Stimulated activated CD8-positive, alpha-beta memory T cell treated with anti-CD3 and anti-CD28 coated beads, Interleukin-4, amount 100 ng/mL, for 24 hours (primary cell): ENCODE measurements at regions not wholly inside any gene's neighbourhood (a gene's known extent, or its start where the extent isn't known, plus 50 kb on each side); places are given as distances from the start of the nearest gene placed in this dataset.

Source experiments
- DNase-seq: peaks from one replicate; pipeline ENCODE4 v3.0.0-alpha.2; 2020; ENCODE audit warnings: low read depth

GRCh38 chr1:209223791-209224190 is 359.7 kb upstream of the CAMK1G start:
- DNase-seq, result no peak

GRCh38 chr1:209224886-209225285 is 358.6 kb upstream of the CAMK1G start:
- no peak for DNase-seq

- DNase-seq, result no peak
Observed at GRCh38 chr1:209227171-209227570, 356.3 kb upstream of the CAMK1G start.

- no peak for DNase-seq
Observed at GRCh38 chr1:209227941-209228340, 355.6 kb upstream of the CAMK1G start.

GRCh38 chr1:209229494-209230061 is 353.9 kb upstream of the CAMK1G start:
- no peak for DNase-seq

GRCh38 chr1:209230314-209230713 is 353.2 kb upstream of the CAMK1G start:
- no peak for DNase-seq

GRCh38 chr1:209231476-209232156 is 351.9 kb upstream of the CAMK1G start:
- DNase-seq, result no peak

- no peak for DNase-seq
Observed at GRCh38 chr1:209232197-209232596, 351.3 kb upstream of the CAMK1G start.

GRCh38 chr1:209232759-209233158 is 350.8 kb upstream of the CAMK1G start:
- DNase-seq, result no peak

- DNase-seq, result no peak
Observed at GRCh38 chr1:209235166-209235565, 348.3 kb upstream of the CAMK1G start.

- DNase-seq, result no peak
Observed at GRCh38 chr1:209238356-209238755, 345.2 kb upstream of the CAMK1G start.

- no peak for DNase-seq
Observed at GRCh38 chr1:209240351-209240750, 343.2 kb upstream of the CAMK1G start.

GRCh38 chr1:209241487-209241886 is 342.0 kb upstream of the CAMK1G start:
- DNase-seq, result no peak

- DNase-seq, result no peak
Observed at GRCh38 chr1:209248649-209249279, 334.8 kb upstream of the CAMK1G start.

GRCh38 chr1:209249280-209249670 is 334.2 kb upstream of the CAMK1G start:
- DNase-seq, result no peak

- DNase-seq, result no peak
Observed at GRCh38 chr1:209249785-209250440, 333.6 kb upstream of the CAMK1G start.

- no peak for DNase-seq
Observed at GRCh38 chr1:209250861-209251636, 332.5 kb upstream of the CAMK1G start.

GRCh38 chr1:209256766-209257350 is 326.7 kb upstream of the CAMK1G start:
- no peak for DNase-seq

GRCh38 chr1:209257454-209257853 is 326.1 kb upstream of the CAMK1G start:
- DNase-seq, result no peak

GRCh38 chr1:209260136-209260535 is 323.4 kb upstream of the CAMK1G start:
- DNase-seq, result no peak

- DNase-seq, result no peak
Observed at GRCh38 chr1:209262631-209263030, 320.9 kb upstream of the CAMK1G start.

GRCh38 chr1:209265301-209265700 is 318.2 kb upstream of the CAMK1G start:
- DNase-seq, result no peak
